ENCODE measurements at regions not wholly inside any gene's neighbourhood (a gene's known extent, or its start where the extent isn't known, plus 50 kb on each side); places are given as distances from the start of the nearest gene placed in this dataset.
A peak's percentile ranks its signal among the peaks of the same experiment; 100 is the strongest.

GRCh38 chr3:106206146-106206545 is 337.3 kb upstream of the CBLB start:
- H3K9me3 ChIP-seq (ENCODE audit: control insufficient read depth, low read depth, low read length), result no peaks in the 10 kb centered on the region
- H3K27me3 ChIP-seq (ENCODE audit: control insufficient read depth, insufficient read depth, low read length), result no peaks in the 10 kb centered on the region
- no peaks in the 10 kb centered on the region for H3K4me1 ChIP-seq (ENCODE audit: control insufficient read depth, insufficient read depth, low read length)
- H3K27ac ChIP-seq (ENCODE audit: low read length), result no peak overlapping the region
- 100% methylated on average over 1 of the region's 6 CpGs for WGBS (ENCODE audit: insufficient coverage, low lambda C conversion rate)
- peak in 1 of 2 donors; percentile 7 for DNase-seq
- no peak overlapping the region for H3K4me3 ChIP-seq (ENCODE audit: low read length)
- H3K36me3 ChIP-seq (ENCODE audit: control insufficient read depth, insufficient read depth, low read length), result no peaks in the 10 kb centered on the region

- no peak overlapping the region for H3K27ac ChIP-seq (ENCODE audit: low read length)
- no peaks in the 10 kb centered on the region for H3K4me1 ChIP-seq (ENCODE audit: control insufficient read depth, insufficient read depth, low read length)
- WGBS (ENCODE audit: insufficient coverage, low lambda C conversion rate), result 92% methylated on average over 3 of the region's 5 CpGs
- H3K36me3 ChIP-seq (ENCODE audit: control insufficient read depth, insufficient read depth, low read length), result no peaks in the 10 kb centered on the region
- no peak overlapping the region for H3K4me3 ChIP-seq (ENCODE audit: low read length)
- no peak for DNase-seq
- no peaks in the 10 kb centered on the region for H3K27me3 ChIP-seq (ENCODE audit: control insufficient read depth, insufficient read depth, low read length)
- H3K9me3 ChIP-seq (ENCODE audit: control insufficient read depth, low read depth, low read length), result no peaks in the 10 kb centered on the region
These were observed 337.8 kb upstream of the CBLB start for GRCh38 chr3:106206613-106207012.

DNA sequence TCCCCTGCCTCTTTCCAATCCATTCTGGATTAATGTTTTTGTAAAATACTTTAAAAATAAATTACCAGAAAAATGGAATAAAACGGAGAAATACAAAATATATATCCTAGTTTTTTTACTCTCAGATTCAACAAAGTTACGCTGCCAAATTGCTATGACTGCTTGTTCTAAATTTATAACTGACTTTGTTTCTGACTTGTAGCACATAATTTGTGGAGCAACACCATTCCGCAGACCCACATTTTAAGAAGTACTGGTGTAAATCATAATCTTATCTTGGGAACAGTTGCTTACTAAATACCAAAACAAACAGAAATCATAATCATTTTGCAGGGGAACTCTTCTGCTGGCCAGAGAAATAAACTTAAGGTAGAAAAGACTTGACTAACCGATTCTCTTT is 339.4 kb upstream of the CBLB start:
- no peak for DNase-seq
- 75% methylated on average over 2 of the region's 4 CpGs for WGBS (ENCODE audit: insufficient coverage, low lambda C conversion rate)
- Histone ChIP-seq H3K27me3 (ENCODE audit: control insufficient read depth, insufficient read depth, low read length) (no peaks in the 10 kb centered on the region), H3K9me3 (ENCODE audit: control insufficient read depth, low read depth, low read length) (no peaks in the 10 kb centered on the region), H3K4me1 (ENCODE audit: control insufficient read depth, insufficient read depth, low read length) (no peaks in the 10 kb centered on the region), H3K4me3 (ENCODE audit: low read length) (no peak overlapping the region), H3K36me3 (ENCODE audit: control insufficient read depth, insufficient read depth, low read length) (no peaks in the 10 kb centered on the region), H3K27ac (ENCODE audit: low read length) (no peak overlapping the region)

GRCh38 chr3:106208967-106209366 is 340.2 kb upstream of the CBLB start:
- no peak for DNase-seq
- no peaks in the 10 kb centered on the region for H3K27me3 ChIP-seq (ENCODE audit: control insufficient read depth, insufficient read depth, low read length)
- 88% methylated on average over 1 of the region's 2 CpGs for WGBS (ENCODE audit: insufficient coverage, low lambda C conversion rate)

DNA sequence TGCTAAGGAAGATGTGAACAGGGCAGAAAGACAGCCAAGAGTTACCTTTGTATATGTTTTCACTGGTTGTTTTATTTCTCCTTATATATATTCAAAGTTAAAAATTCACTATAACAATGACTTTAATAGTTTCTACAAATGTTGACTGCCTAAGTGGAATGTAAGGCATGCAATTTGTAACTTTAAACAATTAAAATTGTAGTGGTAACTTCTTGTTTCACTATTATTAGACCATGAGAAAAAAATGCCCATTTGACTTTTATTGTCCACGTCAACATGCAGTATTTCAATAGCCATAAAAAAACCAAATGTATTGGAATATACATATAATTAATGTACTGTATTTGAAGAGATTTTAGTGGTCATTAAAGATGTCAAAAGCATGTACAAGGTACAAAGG is 340.7 kb upstream of the CBLB start:
- Histone ChIP-seq H3K4me3 (ENCODE audit: low read length) (no peak overlapping the region), H3K27me3 (ENCODE audit: control insufficient read depth, insufficient read depth, low read length) (no peaks in the 10 kb centered on the region), H3K36me3 (ENCODE audit: control insufficient read depth, insufficient read depth, low read length) (no peaks in the 10 kb centered on the region), H3K4me1 (ENCODE audit: control insufficient read depth, insufficient read depth, low read length) (no peaks in the 10 kb centered on the region), H3K9me3 (ENCODE audit: control insufficient read depth, low read depth, low read length) (no peaks in the 10 kb centered on the region), H3K27ac (ENCODE audit: low read length) (no peak overlapping the region)
- WGBS (ENCODE audit: insufficient coverage, low lambda C conversion rate), result 90% methylated on average over 1 of the region's 1 CpG
- DNase-seq, result no peak

More at GRCh38 chr3:106208967-106209366, 340.2 kb upstream of the CBLB start:
- no peaks in the 10 kb centered on the region for H3K36me3 ChIP-seq (ENCODE audit: control insufficient read depth, insufficient read depth, low read length)
- no peak overlapping the region for H3K27ac ChIP-seq (ENCODE audit: low read length)
- no peak overlapping the region for H3K4me3 ChIP-seq (ENCODE audit: low read length)
- H3K4me1 ChIP-seq (ENCODE audit: control insufficient read depth, insufficient read depth, low read length), result no peaks in the 10 kb centered on the region
- no peaks in the 10 kb centered on the region for H3K9me3 ChIP-seq (ENCODE audit: control insufficient read depth, low read depth, low read length)

DNA sequence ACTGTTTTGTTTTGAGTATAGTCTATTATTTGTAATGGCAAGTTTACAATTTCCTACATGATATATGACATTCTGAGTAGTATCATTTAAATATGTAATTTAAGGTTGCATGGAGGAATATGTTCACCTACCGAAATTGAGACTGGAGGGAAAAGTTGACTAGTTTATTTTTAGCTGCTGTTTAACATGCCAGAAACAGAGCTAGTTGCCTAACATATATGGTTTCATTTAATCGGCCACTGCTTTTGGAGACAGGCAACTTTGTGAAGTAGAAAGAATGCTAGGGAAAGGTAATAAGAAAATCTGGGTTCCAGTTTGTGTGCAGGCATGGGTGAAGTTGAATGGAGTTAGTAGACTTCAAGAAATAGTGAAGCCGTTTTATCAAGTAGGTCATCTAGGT is 342.1 kb upstream of the CBLB start:
- 100% methylated on average over 2 of the region's 3 CpGs for WGBS (ENCODE audit: insufficient coverage, low lambda C conversion rate)
- no peak for DNase-seq

DNA sequence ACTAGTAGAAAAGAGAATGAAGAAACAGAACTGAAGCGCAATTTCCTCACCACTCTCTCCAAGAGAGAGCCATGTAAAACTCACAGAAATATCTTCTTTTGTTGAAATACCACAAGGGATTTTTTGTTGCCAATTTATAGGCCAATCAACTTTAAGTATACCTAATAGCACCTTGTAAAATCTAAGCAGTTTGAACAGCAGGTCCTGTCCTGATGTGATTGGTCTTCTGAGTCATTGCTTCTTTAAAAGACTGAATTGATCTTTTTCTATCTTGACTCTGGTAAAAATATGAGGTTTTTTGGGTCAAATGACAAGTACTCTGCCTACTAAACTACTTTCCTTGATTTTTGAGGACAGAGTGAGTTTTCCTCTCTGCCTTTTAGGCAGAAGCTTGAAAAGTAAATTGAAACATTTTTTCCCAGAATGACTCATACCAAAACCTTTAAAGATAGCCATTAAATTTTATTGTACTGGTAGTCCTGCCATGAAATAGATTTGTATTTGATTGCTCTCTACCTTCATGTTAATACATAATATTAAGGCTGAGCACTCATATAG is 343.9 kb upstream of the CBLB start:
- DNase-seq, result no peak
- no peaks in the 10 kb centered on the region for H3K36me3 ChIP-seq (ENCODE audit: control insufficient read depth, insufficient read depth, low read length)

More for the DNA sequence above, 342.1 kb upstream of the CBLB start:
- Histone ChIP-seq H3K4me1 (ENCODE audit: control insufficient read depth, insufficient read depth, low read length) (no peaks in the 10 kb centered on the region), H3K27ac (ENCODE audit: low read length) (no peak overlapping the region), H3K27me3 (ENCODE audit: control insufficient read depth, insufficient read depth, low read length) (no peaks in the 10 kb centered on the region), H3K9me3 (ENCODE audit: control insufficient read depth, low read depth, low read length) (no peaks in the 10 kb centered on the region), H3K4me3 (ENCODE audit: low read length) (no peak overlapping the region), H3K36me3 (ENCODE audit: control insufficient read depth, insufficient read depth, low read length) (no peaks in the 10 kb centered on the region)

DNA sequence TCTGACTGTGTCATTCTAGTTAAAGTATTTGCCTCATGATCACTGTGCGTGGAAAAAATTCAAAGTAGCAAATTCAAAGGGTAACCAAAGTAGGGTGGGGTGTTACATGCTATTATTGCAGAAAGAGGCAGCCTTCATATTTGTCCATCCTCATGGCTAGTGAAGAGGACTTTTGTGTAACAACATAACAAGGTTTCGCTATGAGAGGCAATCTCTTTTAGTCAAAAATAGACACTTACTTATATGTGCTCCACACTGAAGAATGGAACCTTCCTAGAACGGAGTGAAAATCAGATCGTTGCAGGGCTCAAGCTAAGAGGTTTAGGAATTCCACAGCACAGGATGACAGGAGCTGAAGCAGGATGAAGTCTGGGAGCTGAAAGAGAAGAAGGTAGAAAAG is 345.1 kb upstream of the CBLB start:
- H3K4me3 ChIP-seq (ENCODE audit: low read length), result no peak overlapping the region
- DNase-seq, result no peak
- no peak overlapping the region for H3K27ac ChIP-seq (ENCODE audit: low read length)
- H3K9me3 ChIP-seq (ENCODE audit: control insufficient read depth, low read depth, low read length), result no peaks in the 10 kb centered on the region
- H3K4me1 ChIP-seq (ENCODE audit: control insufficient read depth, insufficient read depth, low read length), result no peaks in the 10 kb centered on the region
- H3K27me3 ChIP-seq (ENCODE audit: control insufficient read depth, insufficient read depth, low read length), result no peaks in the 10 kb centered on the region
- WGBS (ENCODE audit: insufficient coverage, low lambda C conversion rate), result 100% methylated on average over 3 of the region's 4 CpGs
- H3K36me3 ChIP-seq (ENCODE audit: control insufficient read depth, insufficient read depth, low read length), result no peaks in the 10 kb centered on the region

More for the DNA sequence above, 343.9 kb upstream of the CBLB start:
- Histone ChIP-seq H3K9me3 (ENCODE audit: control insufficient read depth, low read depth, low read length) (no peaks in the 10 kb centered on the region), H3K4me1 (ENCODE audit: control insufficient read depth, insufficient read depth, low read length) (no peaks in the 10 kb centered on the region), H3K27me3 (ENCODE audit: control insufficient read depth, insufficient read depth, low read length) (no peaks in the 10 kb centered on the region), H3K4me3 (ENCODE audit: low read length) (no peak overlapping the region), H3K27ac (ENCODE audit: low read length) (no peak overlapping the region)
- no CpG with 5 or more reads among the region's 1 CpG for WGBS (ENCODE audit: insufficient coverage, low lambda C conversion rate)

- no peak for DNase-seq
- Histone ChIP-seq H3K9me3 (ENCODE audit: control insufficient read depth, low read depth, low read length) (no peaks in the 10 kb centered on the region), H3K27me3 (ENCODE audit: control insufficient read depth, insufficient read depth, low read length) (no peaks in the 10 kb centered on the region), H3K4me3 (ENCODE audit: low read length) (no peak overlapping the region), H3K27ac (ENCODE audit: low read length) (no peak overlapping the region), H3K4me1 (ENCODE audit: control insufficient read depth, insufficient read depth, low read length) (no peaks in the 10 kb centered on the region), H3K36me3 (ENCODE audit: control insufficient read depth, insufficient read depth, low read length) (no peaks in the 10 kb centered on the region)
- WGBS (ENCODE audit: insufficient coverage, low lambda C conversion rate), result 85% methylated on average over 2 of the region's 4 CpGs
These were observed 345.8 kb upstream of the CBLB start for GRCh38 chr3:106214641-106215040.

GRCh38 chr3:106215047-106215446 is 346.2 kb upstream of the CBLB start:
- Histone ChIP-seq H3K4me3 (ENCODE audit: low read length) (no peak overlapping the region), H3K4me1 (ENCODE audit: control insufficient read depth, insufficient read depth, low read length) (no peaks in the 10 kb centered on the region), H3K36me3 (ENCODE audit: control insufficient read depth, insufficient read depth, low read length) (no peaks in the 10 kb centered on the region), H3K27me3 (ENCODE audit: control insufficient read depth, insufficient read depth, low read length) (no peaks in the 10 kb centered on the region), H3K9me3 (ENCODE audit: control insufficient read depth, low read depth, low read length) (no peaks in the 10 kb centered on the region), H3K27ac (ENCODE audit: low read length) (no peak overlapping the region)
- WGBS (ENCODE audit: insufficient coverage, low lambda C conversion rate), result 100% methylated on average over 1 of the region's 1 CpG
- DNase-seq, result no peak

- Histone ChIP-seq H3K9me3 (ENCODE audit: control insufficient read depth, low read depth, low read length) (no peaks in the 10 kb centered on the region), H3K27ac (ENCODE audit: low read length) (no peak overlapping the region), H3K36me3 (ENCODE audit: control insufficient read depth, insufficient read depth, low read length) (no peaks in the 10 kb centered on the region), H3K4me3 (ENCODE audit: low read length) (no peak overlapping the region), H3K27me3 (ENCODE audit: control insufficient read depth, insufficient read depth, low read length) (no peaks in the 10 kb centered on the region), H3K4me1 (ENCODE audit: control insufficient read depth, insufficient read depth, low read length) (no peaks in the 10 kb centered on the region)
- WGBS (ENCODE audit: insufficient coverage, low lambda C conversion rate), result no CpG with 5 or more reads among the region's 2 CpGs
- no peak for DNase-seq
These were observed 348.9 kb upstream of the CBLB start for GRCh38 chr3:106217745-106218144.
